ENCODE measurements at regions not wholly inside any gene's neighbourhood (a gene's known extent, or its start where the extent isn't known, plus 50 kb on each side); places are given as distances from the start of the nearest gene placed in this dataset.

GRCh38 chr2:221816566-221816965, 244.5 kb upstream of the EPHA4 start:
- no peaks in the 10 kb centered on the region for H3K27me3 ChIP-seq (ENCODE audit: low read depth, low read length)

GRCh38 chr2:221810650-221811049, 238.5 kb upstream of the EPHA4 start:
- no peak overlapping the region for H3K27ac ChIP-seq (ENCODE audit: low read length)
- TF ChIP-seq CTCF (IDR thresholded peaks at IDR 0.05; ENCODE audit: low read depth, low read length) (no peak), EZH2phosphoT487 (IDR thresholded peaks at IDR 0.05; ENCODE audit: low read depth) (no peak)

More at GRCh38 chr2:221816566-221816965, 244.5 kb upstream of the EPHA4 start:
- TF ChIP-seq EZH2phosphoT487 (IDR thresholded peaks at IDR 0.05; ENCODE audit: low read depth) (no peak), CTCF (IDR thresholded peaks at IDR 0.05; ENCODE audit: low read depth, low read length) (no peak)
- Histone ChIP-seq H3K9ac (ENCODE audit: low read length) (no peak overlapping the region), H3K4me1 (ENCODE audit: low read length) (no peaks in the 10 kb centered on the region), H3K27ac (ENCODE audit: low read length) (no peak overlapping the region), H3K36me3 (replicated peaks; ENCODE audit: low read depth, low read length) (no peaks in the 10 kb centered on the region), H4K20me1 (ENCODE audit: insufficient read depth, low read length) (no peaks in the 10 kb centered on the region), H3K4me2 (ENCODE audit: low read length) (no peak overlapping the region), H2AFZ (ENCODE audit: low read depth, low read length) (no peak overlapping the region), H3K9me3 (ENCODE audit: insufficient read depth, low read length) (no peaks in the 10 kb centered on the region), H3K4me3 (ENCODE audit: low read length) (no peak overlapping the region), H3K79me2 (ENCODE audit: low read length) (no peaks in the 10 kb centered on the region)

GRCh38 chr2:221810245-221810644, 238.1 kb upstream of the EPHA4 start:
- H4K20me1 ChIP-seq (ENCODE audit: insufficient read depth, low read length), result no peaks in the 10 kb centered on the region
- no peaks in the 10 kb centered on the region for H3K36me3 ChIP-seq (replicated peaks; ENCODE audit: low read depth, low read length)
- H2AFZ ChIP-seq (ENCODE audit: low read depth, low read length), result no peak overlapping the region
- H3K79me2 ChIP-seq (ENCODE audit: low read length), result no peaks in the 10 kb centered on the region
- no peaks in the 10 kb centered on the region for H3K9me3 ChIP-seq (ENCODE audit: insufficient read depth, low read length)
- H3K4me3 ChIP-seq (ENCODE audit: low read length), result no peak overlapping the region
- H3K4me1 ChIP-seq (ENCODE audit: low read length), result no peaks in the 10 kb centered on the region
- no peak overlapping the region for H3K9ac ChIP-seq (ENCODE audit: low read length)
- no peaks in the 10 kb centered on the region for H3K27me3 ChIP-seq (ENCODE audit: low read depth, low read length)
- TF ChIP-seq EZH2phosphoT487 (IDR thresholded peaks at IDR 0.05; ENCODE audit: low read depth) (no peak), CTCF (IDR thresholded peaks at IDR 0.05; ENCODE audit: low read depth, low read length) (no peak)
- H3K4me2 ChIP-seq (ENCODE audit: low read length), result no peak overlapping the region
- H3K27ac ChIP-seq (ENCODE audit: low read length), result no peak overlapping the region

More at GRCh38 chr2:221810650-221811049, 238.5 kb upstream of the EPHA4 start:
- Histone ChIP-seq H3K9me3 (ENCODE audit: insufficient read depth, low read length) (no peaks in the 10 kb centered on the region), H3K4me2 (ENCODE audit: low read length) (no peak overlapping the region), H3K9ac (ENCODE audit: low read length) (no peak overlapping the region), H4K20me1 (ENCODE audit: insufficient read depth, low read length) (no peaks in the 10 kb centered on the region), H3K36me3 (replicated peaks; ENCODE audit: low read depth, low read length) (no peaks in the 10 kb centered on the region), H3K27me3 (ENCODE audit: low read depth, low read length) (no peaks in the 10 kb centered on the region), H3K4me3 (ENCODE audit: low read length) (no peak overlapping the region), H2AFZ (ENCODE audit: low read depth, low read length) (no peak overlapping the region), H3K79me2 (ENCODE audit: low read length) (no peaks in the 10 kb centered on the region), H3K4me1 (ENCODE audit: low read length) (no peaks in the 10 kb centered on the region)

GRCh38 chr2:221808488-221808887, 236.4 kb upstream of the EPHA4 start:
- Histone ChIP-seq H2AFZ (ENCODE audit: low read depth, low read length) (no peak overlapping the region), H3K4me3 (ENCODE audit: low read length) (no peak overlapping the region), H3K27ac (ENCODE audit: low read length) (no peak overlapping the region), H3K4me2 (ENCODE audit: low read length) (no peak overlapping the region), H3K36me3 (replicated peaks; ENCODE audit: low read depth, low read length) (no peaks in the 10 kb centered on the region), H3K9me3 (ENCODE audit: insufficient read depth, low read length) (no peaks in the 10 kb centered on the region), H3K4me1 (ENCODE audit: low read length) (no peaks in the 10 kb centered on the region), H4K20me1 (ENCODE audit: insufficient read depth, low read length) (no peaks in the 10 kb centered on the region), H3K27me3 (ENCODE audit: low read depth, low read length) (no peaks in the 10 kb centered on the region), H3K9ac (ENCODE audit: low read length) (no peak overlapping the region), H3K79me2 (ENCODE audit: low read length) (no peaks in the 10 kb centered on the region)
- no peak for TF ChIP-seq EZH2phosphoT487 (IDR thresholded peaks at IDR 0.05; ENCODE audit: low read depth)

- H4K20me1 ChIP-seq (ENCODE audit: insufficient read depth, low read length), result no peaks in the 10 kb centered on the region
- H3K36me3 ChIP-seq (replicated peaks; ENCODE audit: low read depth, low read length), result no peaks in the 10 kb centered on the region
- no peak overlapping the region for H3K9ac ChIP-seq (ENCODE audit: low read length)
- H3K4me2 ChIP-seq (ENCODE audit: low read length), result no peak overlapping the region
- H3K79me2 ChIP-seq (ENCODE audit: low read length), result no peaks in the 10 kb centered on the region
- no peak overlapping the region for H3K27ac ChIP-seq (ENCODE audit: low read length)
- no peak for TF ChIP-seq EZH2phosphoT487 (IDR thresholded peaks at IDR 0.05; ENCODE audit: low read depth)
- no peak for TF ChIP-seq CTCF (IDR thresholded peaks at IDR 0.05; ENCODE audit: low read depth, low read length)
- H3K4me3 ChIP-seq (ENCODE audit: low read length), result no peak overlapping the region
- no peaks in the 10 kb centered on the region for H3K4me1 ChIP-seq (ENCODE audit: low read length)
- H2AFZ ChIP-seq (ENCODE audit: low read depth, low read length), result no peak overlapping the region
- H3K27me3 ChIP-seq (ENCODE audit: low read depth, low read length), result no peaks in the 10 kb centered on the region
- H3K9me3 ChIP-seq (ENCODE audit: insufficient read depth, low read length), result no peaks in the 10 kb centered on the region
Measured at GRCh38 chr2:221807706-221808105, 235.6 kb upstream of the EPHA4 start.
